ENCODE measurements at regions not wholly inside any gene's neighbourhood (a gene's known extent, or its start where the extent isn't known, plus 50 kb on each side); places are given as distances from the start of the nearest gene placed in this dataset.
A peak's percentile ranks its signal among the peaks of the same experiment; 100 is the strongest.

- no peak for DNase-seq (ENCODE audit: low read depth in 2 of 2)
Measured at GRCh38 chr11:91871791-91872190, 352.8 kb upstream of the FAT3 start.

GRCh38 chr11:91871048-91871447, 353.6 kb upstream of the FAT3 start:
- no peak for TF ChIP-seq CTCF (IDR thresholded peaks at IDR 0.05; ENCODE audit: low read depth, low read length)
- no peak for DNase-seq (ENCODE audit: low read depth in 2 of 2)
- no peak overlapping the region for H3K4me3 ChIP-seq (replicated peaks in 1 of 2; ENCODE audit: low read depth in 2 of 2, low read length in 2 of 2)

More at GRCh38 chr11:91871791-91872190, 352.8 kb upstream of the FAT3 start:
- H3K4me3 ChIP-seq (replicated peaks in 1 of 2; ENCODE audit: low read depth in 2 of 2, low read length in 2 of 2): no peak overlapping the region
- TF ChIP-seq CTCF (IDR thresholded peaks at IDR 0.05; ENCODE audit: low read depth, low read length): no peak

GRCh38 chr11:91869686-91870085, 354.9 kb upstream of the FAT3 start:
- TF ChIP-seq CTCF (IDR thresholded peaks at IDR 0.05; ENCODE audit: low read depth, low read length): no peak
- DNase-seq (ENCODE audit: low read depth in 2 of 2): no peak
- no peak overlapping the region for H3K4me3 ChIP-seq (replicated peaks in 1 of 2; ENCODE audit: low read depth in 2 of 2, low read length in 2 of 2)

- no peak for DNase-seq (ENCODE audit: low read depth in 2 of 2)
- H3K4me3 ChIP-seq (replicated peaks in 1 of 2; ENCODE audit: low read depth in 2 of 2, low read length in 2 of 2): no peak overlapping the region
- TF ChIP-seq CTCF (IDR thresholded peaks at IDR 0.05; ENCODE audit: low read depth, low read length): no peak
Measured at GRCh38 chr11:91866642-91867041, 358.0 kb upstream of the FAT3 start.

- no peak for TF ChIP-seq CTCF (IDR thresholded peaks at IDR 0.05; ENCODE audit: low read depth, low read length)
- DNase-seq (ENCODE audit: low read depth in 2 of 2): no peak
- no peak overlapping the region for H3K4me3 ChIP-seq (replicated peaks in 1 of 2; ENCODE audit: low read depth in 2 of 2, low read length in 2 of 2)
Measured at GRCh38 chr11:91860661-91861060, 364.0 kb upstream of the FAT3 start.

- no peak overlapping the region for H3K4me3 ChIP-seq (replicated peaks in 1 of 2; ENCODE audit: low read depth in 2 of 2, low read length in 2 of 2)
- DNase-seq (ENCODE audit: low read depth in 2 of 2): no peak
- no peak for TF ChIP-seq CTCF (IDR thresholded peaks at IDR 0.05; ENCODE audit: low read depth, low read length)
Measured at GRCh38 chr11:91859666-91860065, 365.0 kb upstream of the FAT3 start.

GRCh38 chr11:91857179-91857578, 367.4 kb upstream of the FAT3 start:
- no peak overlapping the region for H3K4me3 ChIP-seq (replicated peaks in 1 of 2; ENCODE audit: low read depth in 2 of 2, low read length in 2 of 2)
- no peak for TF ChIP-seq CTCF (IDR thresholded peaks at IDR 0.05; ENCODE audit: low read depth, low read length)
- DNase-seq (ENCODE audit: low read depth in 2 of 2): peak; percentile 7 to 61

Measured in cardiac fibroblast (primary cell).